ENCODE measurements at regions not wholly inside any gene's neighbourhood (a gene's known extent, or its start where the extent isn't known, plus 50 kb on each side); places are given as distances from the start of the nearest gene placed in this dataset.

GRCh38 chr6:145076115-145076841 lies 659.0 kb downstream of the EPM2A start (continued):
- TF ChIP-seq REST (IDR thresholded peaks at IDR 0.05) = no peak
- peak; percentile 31 to 58 for TF ChIP-seq HNF4A (conservative IDR thresholded peaks at IDR 0.05)
- TF ChIP-seq MAX (IDR thresholded peaks at IDR 0.05) = no peak
- TF ChIP-seq YY1 (IDR thresholded peaks at IDR 0.05) = no peak

- Histone ChIP-seq H3K4me1 (ENCODE audit: control insufficient read depth in 4 of 4, insufficient read depth in 4 of 4, low read length in 3 of 4) (peaks cover 0 to 25% (median 20%) of the 10 kb centered on the region in 4 donors), H3K27me3 (ENCODE audit: control insufficient read depth in 4 of 4, insufficient read depth in 4 of 4, low read length in 3 of 4) (no peaks in the 10 kb centered on the region), H3K27ac (ENCODE audit: low read depth in 1 of 2, low read length in 2 of 2) (no peak overlapping the region), H3K9ac (ENCODE audit: low read depth in 1 of 2, low read length in 2 of 2) (no peak overlapping the region), H3K4me3 (ENCODE audit: low read depth in 1 of 3, low read length in 3 of 3) (no peak overlapping the region), H3K36me3 (ENCODE audit: control insufficient read depth in 4 of 4, insufficient read depth in 3 of 4, low read depth in 1 of 4, low read length in 3 of 4) (no peaks in the 10 kb centered on the region), H3K9me3 (ENCODE audit: control insufficient read depth in 4 of 4, low read length in 3 of 4) (no peaks in the 10 kb centered on the region)
- 55% methylated on average over 1 of the region's 1 CpG for WGBS
- no peak for DNase-seq (ENCODE audit: low spot score)
- TF ChIP-seq EGR1 (IDR thresholded peaks at IDR 0.05; ENCODE audit: low read depth in 2 of 2) = no peak
- no peak for TF ChIP-seq ZBTB33 (IDR thresholded peaks at IDR 0.05)
- TF ChIP-seq REST (IDR thresholded peaks at IDR 0.05) = no peak
- TF ChIP-seq HNF4A (conservative IDR thresholded peaks at IDR 0.05) = no peak
- TF ChIP-seq FOXA2 (IDR thresholded peaks at IDR 0.05) = no peak
- TF ChIP-seq NR2F2 (IDR thresholded peaks at IDR 0.05) = no peak
- no peak for TF ChIP-seq MAX (IDR thresholded peaks at IDR 0.05)
- TF ChIP-seq CTCF (IDR thresholded peaks at IDR 0.05; ENCODE audit: low read depth, low read length, missing input control) = no peak
- TF ChIP-seq, protein P1, sequence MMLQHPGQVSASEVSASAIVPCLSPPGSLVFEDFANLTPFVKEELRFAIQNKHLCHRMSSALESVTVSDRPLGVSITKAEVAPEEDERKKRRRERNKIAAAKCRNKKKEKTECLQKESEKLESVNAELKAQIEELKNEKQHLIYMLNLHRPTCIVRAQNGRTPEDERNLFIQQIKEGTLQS (IDR thresholded peaks at IDR 0.05) = no peak
- no peak for TF ChIP-seq RAD21 (IDR thresholded peaks at IDR 0.05)
- no peak for TF ChIP-seq YY1 (IDR thresholded peaks at IDR 0.05)
Observed at GRCh38 chr6:145077382-145077781, 657.9 kb downstream of the EPM2A start.

Data from liver (tissue), 8 donors.